Right ventricle myocardium superior (tissue), 1 donor: ENCODE measurements at regions not wholly inside any gene's neighbourhood (a gene's known extent, or its start where the extent isn't known, plus 50 kb on each side); places are given as distances from the start of the nearest gene placed in this dataset.

Experiments used
- ATAC-seq: fragments of 200-7000 bp; cut with Tn5 transposase; one replicate; pipeline ENCODE4 v1.9.1; 2020; ENCODE audit warnings: mild to moderate bottlenecking; ENCODE audit not compliant: poor library complexity
- DNase-seq: peaks from one replicate; pipeline ENCODE4 v3.0.0-alpha.2; 2020
- intact Hi-C: fragments of 100-400 bp; cut with DNase I; formaldehyde crosslinking; loops from one replicate; pipeline ENCODE4 v1.11.2; 2022
- donor health status: DM: no; HTN: yes; CAD: no; lungs with severe emphysema.

- ATAC-seq (peak; percentile 47), DNase-seq (no peak)
- intact Hi-C loops: no loop called here
These were observed 98.3 kb upstream of the BOD1 start for GRCh38 chr5:173714551-173715428.

GRCh38 chr5:173715607-173716006 is 99.2 kb upstream of the BOD1 start:
- ATAC-seq: no peak
- intact Hi-C loops: no loop called here
- no peak for DNase-seq

DNA sequence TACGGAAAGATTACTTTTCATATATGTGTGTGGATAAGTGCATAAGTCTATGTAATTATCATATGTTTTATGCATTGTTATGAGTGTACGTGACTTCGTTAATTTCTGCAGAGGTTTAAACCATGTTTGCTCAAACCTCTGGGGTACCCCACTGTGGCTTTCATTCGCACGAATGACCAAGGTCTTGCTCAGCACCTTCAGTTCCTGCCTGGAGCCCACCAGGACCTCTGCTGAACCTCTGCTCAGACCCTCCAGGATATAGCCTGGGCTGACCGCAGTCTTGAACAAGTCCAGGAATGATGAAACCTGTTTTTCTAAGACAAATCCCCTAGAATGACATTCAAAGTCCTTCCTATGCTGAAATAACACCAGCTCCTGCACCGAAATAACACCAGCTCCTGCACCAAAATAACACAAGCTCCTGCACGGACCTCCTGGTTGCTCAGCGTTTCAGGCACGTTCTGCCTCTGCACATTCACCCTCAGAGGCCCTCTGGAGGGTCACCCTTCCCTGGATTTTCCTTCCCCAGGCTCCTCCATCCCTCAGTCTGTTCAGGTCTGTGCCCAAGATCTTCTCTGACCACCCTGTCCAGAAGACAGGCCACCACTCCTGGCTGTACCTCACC is 99.7 kb upstream of the BOD1 start:
- DNase-seq: no peak
- ATAC-seq: no peak
- intact Hi-C loops: no loop called here

DNA sequence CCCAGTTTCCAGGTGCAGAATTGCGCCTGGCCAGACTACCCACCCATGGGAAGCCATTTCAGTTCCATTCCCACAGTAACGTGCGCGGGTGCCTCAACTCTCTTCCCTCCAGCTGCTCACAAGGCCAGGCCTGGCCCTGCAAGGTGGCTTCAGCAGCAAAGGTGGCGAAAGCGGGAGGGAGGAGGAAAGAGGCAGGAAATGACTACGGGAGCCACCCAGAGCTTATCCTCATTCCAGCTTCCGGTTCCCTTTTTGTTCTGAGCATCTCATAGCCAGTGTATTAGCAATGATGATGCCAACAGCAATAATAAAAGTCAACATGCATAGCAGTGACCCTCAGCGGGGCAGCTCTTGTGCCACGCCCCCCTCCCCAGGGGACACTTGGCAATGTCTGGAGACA is 101.5 kb upstream of the BOD1 start:
- ATAC-seq: peak; percentile 26
- intact Hi-C loops: no loop called here

GRCh38 chr5:173718469-173718868 is 102.0 kb upstream of the BOD1 start:
- intact Hi-C loops: no loop called here
- ATAC-seq (no peak), DNase-seq (no peak)

More for the DNA sequence above, 101.5 kb upstream of the BOD1 start:
- no peak for DNase-seq

DNA sequence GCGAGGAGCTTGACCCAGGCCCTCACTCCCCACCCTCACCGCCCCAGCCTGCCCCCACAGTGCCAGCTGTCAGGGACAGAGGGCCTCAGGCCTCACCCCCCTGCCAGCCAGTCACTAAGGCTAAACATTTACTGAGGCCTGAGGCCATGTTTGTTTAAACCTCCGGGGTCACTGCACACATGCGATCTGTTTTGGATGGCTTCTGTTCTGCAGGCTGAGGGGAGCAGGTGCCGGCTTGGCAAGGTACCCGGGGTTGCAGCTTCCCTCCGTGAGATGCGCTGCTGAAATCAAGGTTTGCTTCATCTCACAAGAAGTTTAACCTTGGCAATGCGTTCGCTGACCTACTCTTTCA is 103.3 kb upstream of the BOD1 start:
- no peak for DNase-seq
- ATAC-seq: no peak
- intact Hi-C loops: no loop called here

DNA sequence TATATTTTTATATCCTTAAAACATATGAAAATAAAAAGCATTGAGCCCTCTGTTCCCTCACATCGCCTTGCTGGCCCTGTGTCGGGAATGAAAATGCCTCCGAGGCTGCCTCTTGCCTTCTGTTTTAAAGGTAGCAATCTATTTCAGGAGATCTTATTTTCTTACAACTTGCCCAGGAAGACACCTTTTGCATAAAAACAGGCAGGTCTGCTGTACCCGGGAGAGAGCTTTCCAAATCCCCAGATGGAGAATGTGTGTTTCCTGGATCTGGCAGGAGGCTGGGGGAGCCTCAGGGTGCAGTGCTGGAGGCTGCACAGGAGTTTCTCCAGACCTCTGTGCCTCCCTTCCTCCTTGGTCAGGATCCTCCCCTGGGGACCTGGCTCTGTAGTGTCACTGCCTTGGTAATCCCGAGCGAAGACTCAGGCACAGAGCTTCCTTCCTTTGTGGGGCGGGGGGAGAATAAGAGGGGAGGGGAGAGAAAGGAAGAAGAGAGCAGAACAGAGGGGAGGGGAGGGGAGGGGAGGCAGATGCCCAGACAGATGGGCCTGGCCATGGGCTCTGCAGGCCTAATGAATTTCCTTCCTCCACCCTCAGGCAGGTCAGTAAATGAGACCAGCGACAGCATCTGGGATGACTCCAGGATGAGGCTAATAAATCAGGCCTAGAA is 104.0 kb upstream of the BOD1 start:
- ATAC-seq (no peak), DNase-seq (no peak)
- intact Hi-C loops: no loop called here

- intact Hi-C loops: no loop called here
- DNase-seq: no peak
- ATAC-seq: no peak
These were observed 104.6 kb upstream of the BOD1 start for GRCh38 chr5:173720953-173721600.

GRCh38 chr5:173721601-173722232 is 105.3 kb upstream of the BOD1 start:
- no peak for ATAC-seq
- intact Hi-C loops: no loop called here
- DNase-seq: no peak

DNA sequence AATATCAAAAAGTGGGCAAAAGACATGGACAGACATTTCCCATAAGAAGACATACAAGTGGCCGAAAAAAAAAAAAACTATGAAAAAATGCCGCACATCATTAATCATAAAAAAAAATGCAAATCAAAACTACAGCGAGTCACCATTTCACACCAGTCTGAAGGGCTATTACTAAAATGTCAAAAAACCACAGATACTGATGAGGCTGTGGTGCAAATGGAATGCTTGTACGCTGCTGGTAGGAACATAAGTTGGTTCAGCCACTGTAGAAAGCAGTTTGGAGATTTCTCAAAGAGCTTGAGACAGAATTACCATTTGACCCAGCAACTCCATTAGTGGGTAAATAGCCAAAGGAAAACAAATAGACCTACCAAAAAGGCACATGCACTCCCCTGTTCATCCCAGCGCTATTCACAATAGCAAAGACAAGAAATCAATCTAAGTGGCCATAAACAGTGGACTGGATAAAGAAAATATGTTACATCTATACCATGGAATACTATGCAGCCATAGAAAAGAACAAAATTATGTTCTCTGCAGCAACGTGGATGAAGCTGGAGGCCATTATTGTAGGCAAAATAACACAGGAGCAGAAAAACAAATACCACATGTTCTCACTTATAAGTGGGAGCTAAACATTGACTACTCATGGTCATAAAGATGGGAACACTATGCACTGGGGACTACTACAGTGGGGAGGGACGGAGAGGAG is 110.6 kb upstream of the BOD1 start:
- ATAC-seq (no peak), DNase-seq (no peak)
- intact Hi-C loops: no loop called here

- intact Hi-C loops: no loop called here
- ATAC-seq: no peak
- no peak for DNase-seq
These were observed 111.7 kb upstream of the BOD1 start for GRCh38 chr5:173727839-173728778.

DNA sequence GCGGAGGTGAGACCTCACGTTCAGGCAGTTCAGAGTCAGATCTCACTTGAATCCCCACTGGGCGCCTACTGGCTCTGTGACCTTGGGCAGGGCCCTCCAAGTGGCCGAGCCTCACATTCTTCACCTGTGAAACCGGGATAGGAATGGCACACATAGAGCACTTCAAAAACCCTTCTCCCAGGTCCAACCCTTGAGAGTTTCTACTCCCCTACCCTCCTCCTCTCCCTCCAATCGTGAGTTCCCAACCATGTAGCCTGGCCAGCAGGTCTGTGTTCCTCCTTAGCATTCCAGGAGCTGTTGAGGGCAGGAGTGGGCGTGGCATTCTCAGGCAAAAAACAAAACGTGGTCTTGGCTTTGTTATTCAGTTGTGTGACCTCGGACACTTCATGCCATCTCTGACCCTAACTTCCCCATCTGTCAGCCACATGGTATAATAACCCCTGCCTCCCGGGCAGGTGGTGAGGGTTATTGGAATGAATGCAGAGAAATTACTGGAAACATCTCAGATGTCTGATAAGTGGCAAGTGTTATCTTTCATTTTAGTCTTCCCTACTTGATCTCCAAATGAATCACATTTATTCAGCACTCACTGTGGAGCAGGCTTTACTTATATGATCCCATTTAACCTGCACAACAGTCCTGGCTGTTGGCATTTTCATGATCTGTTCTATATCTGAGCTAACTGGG is 112.8 kb upstream of the BOD1 start:
- DNase-seq: no peak
- intact Hi-C loops: no loop called here
- no peak for ATAC-seq

GRCh38 chr5:173730632-173731298 is 114.3 kb upstream of the BOD1 start:
- intact Hi-C loops: no loop called here
- DNase-seq: no peak
- ATAC-seq: no peak

- no peak for ATAC-seq
- intact Hi-C loops: no loop called here
- DNase-seq: no peak
These were observed 116.6 kb upstream of the BOD1 start for GRCh38 chr5:173733021-173733420.

DNA sequence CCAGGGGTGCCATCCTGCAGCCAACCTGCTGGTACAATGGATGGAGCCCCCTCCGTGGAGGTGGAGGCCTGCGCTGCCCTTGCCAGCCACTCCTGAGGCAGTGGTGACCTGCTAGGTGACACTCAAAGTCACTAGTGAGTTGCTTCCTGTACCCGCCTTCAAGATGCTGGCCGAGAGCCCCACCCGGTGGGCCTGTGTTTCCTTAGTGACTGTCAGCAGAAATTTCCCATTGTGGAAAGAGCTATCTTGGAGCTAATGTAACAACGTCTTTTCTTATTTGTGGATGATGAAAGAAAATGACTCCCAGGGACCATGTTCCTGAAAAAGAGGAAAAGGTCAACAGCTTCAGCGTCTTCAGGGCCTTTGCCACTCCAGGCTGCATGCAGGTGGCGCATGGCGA is 117.0 kb upstream of the BOD1 start:
- intact Hi-C loops: no loop called here
- DNase-seq (no peak), ATAC-seq (no peak)

DNA sequence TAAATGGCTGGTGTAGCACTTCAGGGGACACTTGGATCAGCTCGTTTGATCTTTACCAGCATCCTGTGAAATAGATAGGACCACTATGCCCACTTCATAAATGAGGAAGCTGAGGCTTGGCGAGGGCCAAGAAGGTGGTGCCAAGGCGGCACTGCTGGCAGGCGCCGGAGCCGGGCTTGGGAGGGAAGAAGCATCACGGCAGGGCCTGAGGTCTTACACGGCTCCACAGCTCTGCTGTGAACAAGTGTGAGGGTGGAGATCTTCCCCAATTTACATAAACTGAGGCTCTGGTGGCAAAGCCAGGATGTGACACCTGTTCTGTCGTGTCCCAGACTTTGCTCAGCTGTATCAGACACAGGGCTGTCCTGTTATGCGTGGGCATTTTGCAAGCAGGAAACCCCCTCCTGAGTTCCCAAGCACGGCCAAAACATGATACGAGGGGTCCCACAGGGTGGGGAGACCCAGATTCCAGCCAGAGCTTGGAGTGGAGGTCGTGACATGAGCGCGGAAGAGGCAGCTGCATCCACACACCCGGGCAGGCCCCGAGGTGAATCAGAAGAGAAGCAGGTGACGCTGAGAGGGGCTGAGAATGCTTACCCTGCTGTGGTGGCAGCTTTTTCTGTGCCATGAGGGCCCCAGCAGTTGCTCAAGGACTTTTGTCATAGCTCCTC is 117.5 kb upstream of the BOD1 start:
- intact Hi-C loops: no loop called here
- no peak for ATAC-seq

More for the DNA sequence above, 117.5 kb upstream of the BOD1 start:
- DNase-seq: no peak
